22Rv1 (cell line): ENCODE measurements at regions not wholly inside any gene's neighbourhood (a gene's known extent, or its start where the extent isn't known, plus 50 kb on each side); places are given as distances from the start of the nearest gene placed in this dataset.

Source experiments
- H3K27ac ChIP-seq: fragments of 450-650 bp; 2 replicates; pipeline ENCODE4 v1.5.1; 2017
- ZFX ChIP-seq: fragments of 450-650 bp; IDR thresholded peaks from 2 replicates; pipeline ENCODE4 v1.6.1; 2017; ENCODE audit warnings: antibody characterized with exemption, borderline replicate concordance
- TF ChIP-seq, protein P1 (sequence below): fragments of 450-650 bp; IDR thresholded peaks from 2 replicates; pipeline ENCODE4 v1.5.1; 2017; ENCODE audit warnings: mild to moderate bottlenecking

DNA sequence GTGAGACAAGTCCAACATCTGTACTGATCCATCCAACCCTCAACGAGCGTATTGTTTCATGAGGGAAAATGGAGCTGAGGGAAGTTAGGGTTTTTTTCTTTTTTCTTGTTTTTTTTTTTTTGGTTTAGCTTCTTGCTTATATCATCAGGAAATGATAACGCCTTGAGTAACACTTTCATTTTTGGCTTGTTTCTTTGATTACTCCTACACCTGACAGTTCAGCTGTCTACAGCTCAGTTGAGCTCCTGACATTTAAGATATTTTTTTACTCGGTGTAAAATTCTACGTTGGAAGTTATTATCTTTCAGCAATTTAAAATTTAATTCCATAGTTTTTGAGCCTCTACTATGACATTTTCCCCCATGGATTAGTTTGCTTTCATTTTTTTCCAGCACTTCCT, 691.0 kb upstream of the HTR2C start:
- H3K27ac ChIP-seq, result no peak overlapping the region
- TF ChIP-seq, protein P1, sequence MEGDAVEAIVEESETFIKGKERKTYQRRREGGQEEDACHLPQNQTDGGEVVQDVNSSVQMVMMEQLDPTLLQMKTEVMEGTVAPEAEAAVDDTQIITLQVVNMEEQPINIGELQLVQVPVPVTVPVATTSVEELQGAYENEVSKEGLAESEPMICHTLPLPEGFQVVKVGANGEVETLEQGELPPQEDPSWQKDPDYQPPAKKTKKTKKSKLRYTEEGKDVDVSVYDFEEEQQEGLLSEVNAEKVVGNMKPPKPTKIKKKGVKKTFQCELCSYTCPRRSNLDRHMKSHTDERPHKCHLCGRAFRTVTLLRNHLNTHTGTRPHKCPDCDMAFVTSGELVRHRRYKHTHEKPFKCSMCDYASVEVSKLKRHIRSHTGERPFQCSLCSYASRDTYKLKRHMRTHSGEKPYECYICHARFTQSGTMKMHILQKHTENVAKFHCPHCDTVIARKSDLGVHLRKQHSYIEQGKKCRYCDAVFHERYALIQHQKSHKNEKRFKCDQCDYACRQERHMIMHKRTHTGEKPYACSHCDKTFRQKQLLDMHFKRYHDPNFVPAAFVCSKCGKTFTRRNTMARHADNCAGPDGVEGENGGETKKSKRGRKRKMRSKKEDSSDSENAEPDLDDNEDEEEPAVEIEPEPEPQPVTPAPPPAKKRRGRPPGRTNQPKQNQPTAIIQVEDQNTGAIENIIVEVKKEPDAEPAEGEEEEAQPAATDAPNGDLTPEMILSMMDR, result no peak
- TF ChIP-seq ZFX, result no peak

DNA sequence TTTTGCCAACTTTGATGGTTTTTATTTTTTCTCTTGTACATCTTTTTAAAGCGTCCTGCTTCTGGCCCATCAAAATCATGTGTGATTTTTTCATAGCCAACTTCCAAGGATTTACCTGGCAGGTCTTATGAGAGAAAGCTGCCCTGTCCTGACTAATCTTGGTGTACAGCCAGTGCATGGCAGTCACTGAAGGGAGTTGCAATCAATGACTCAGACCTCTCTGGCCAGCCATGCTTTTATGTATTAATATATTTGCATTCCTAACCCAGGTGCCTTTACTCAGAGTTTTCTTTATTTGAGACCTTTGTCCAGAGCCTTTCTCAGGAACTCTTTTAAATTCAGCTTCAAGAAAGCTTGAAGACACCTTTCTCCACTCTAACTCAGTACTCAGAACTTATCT, 691.5 kb upstream of the HTR2C start:
- H3K27ac ChIP-seq, result no peak overlapping the region
- no peak for TF ChIP-seq ZFX
- TF ChIP-seq, protein P1, result no peak

DNA sequence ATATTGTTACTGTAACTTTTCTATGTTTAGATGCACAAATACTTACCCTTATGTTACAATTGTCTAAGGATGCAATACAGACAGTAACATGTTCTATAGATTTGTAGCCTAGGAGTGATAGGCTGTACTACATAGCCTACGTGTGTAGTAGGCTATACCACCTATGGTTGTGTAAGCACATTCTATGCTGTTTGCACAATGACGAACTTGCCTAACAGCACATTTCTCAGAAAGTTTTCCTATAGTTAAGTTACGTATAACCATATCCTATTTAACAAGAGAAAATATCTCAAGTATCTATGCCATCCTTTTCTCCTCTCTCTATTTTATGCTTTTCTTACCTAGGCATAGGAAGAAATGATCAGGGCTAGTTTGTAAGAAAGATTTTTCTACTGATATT, 710.8 kb upstream of the HTR2C start:
- TF ChIP-seq, protein P1, result no peak
- TF ChIP-seq ZFX, result no peak
- H3K27ac ChIP-seq, result no peak overlapping the region

DNA sequence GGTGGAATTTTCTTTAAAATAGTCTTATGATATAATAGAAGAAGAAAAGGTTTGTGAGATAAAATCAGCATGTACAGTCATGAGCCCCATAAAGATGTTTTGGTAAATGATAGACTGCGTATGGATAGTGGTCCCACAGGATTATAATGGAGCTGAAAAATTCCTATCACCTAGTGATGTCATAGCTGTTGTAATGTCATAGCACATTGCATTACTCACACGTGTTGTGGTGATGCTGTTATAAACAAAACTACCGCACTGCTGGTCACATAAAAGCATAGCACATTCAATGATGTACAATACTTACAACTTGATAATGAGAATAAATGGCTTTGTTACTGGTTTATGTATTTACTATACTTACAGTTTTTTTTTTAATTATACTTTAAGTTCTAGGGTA, 715.2 kb upstream of the HTR2C start:
- no peak overlapping the region for H3K27ac ChIP-seq
- TF ChIP-seq, protein P1, result no peak
- no peak for TF ChIP-seq ZFX

DNA sequence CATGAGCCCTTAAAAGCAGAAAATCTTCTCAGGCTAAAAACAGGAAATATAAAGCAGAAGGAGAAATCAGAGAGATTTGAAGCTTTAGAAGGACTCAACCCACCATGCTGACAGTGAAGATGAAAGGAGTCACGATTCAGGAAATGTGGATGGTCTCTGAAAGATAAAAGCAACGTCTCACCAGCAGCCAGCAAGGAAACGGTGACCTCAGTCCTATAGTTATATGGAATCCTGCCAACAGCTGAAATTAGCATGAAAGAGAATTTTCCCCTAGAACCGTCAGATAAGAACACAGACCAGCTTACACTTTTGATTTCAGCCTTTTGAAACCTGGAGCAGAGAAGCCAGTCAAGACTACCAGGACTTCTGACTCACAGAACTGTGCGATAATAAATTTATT, 715.7 kb upstream of the HTR2C start:
- no peak overlapping the region for H3K27ac ChIP-seq
- TF ChIP-seq, protein P1, result no peak
- TF ChIP-seq ZFX, result no peak

DNA sequence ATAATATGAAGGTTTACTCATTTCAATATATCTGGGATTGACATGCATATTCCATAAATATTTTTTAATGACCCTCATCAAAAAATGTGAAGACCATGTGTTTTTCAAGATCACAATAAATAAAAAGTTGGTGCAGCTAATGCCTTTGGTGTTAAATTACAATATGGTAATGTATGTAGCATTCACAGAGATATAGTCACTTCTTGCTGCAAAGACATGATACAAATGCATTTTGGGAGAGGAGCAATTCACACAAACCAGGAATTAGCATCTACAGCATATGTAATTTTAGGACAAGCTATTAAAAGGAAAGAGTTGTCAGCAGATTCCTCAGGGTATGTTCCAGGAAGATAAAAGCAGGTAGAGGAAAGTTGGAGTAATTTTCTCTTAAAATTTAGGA, 734.5 kb upstream of the HTR2C start:
- TF ChIP-seq, protein P1, result no peak

DNA sequence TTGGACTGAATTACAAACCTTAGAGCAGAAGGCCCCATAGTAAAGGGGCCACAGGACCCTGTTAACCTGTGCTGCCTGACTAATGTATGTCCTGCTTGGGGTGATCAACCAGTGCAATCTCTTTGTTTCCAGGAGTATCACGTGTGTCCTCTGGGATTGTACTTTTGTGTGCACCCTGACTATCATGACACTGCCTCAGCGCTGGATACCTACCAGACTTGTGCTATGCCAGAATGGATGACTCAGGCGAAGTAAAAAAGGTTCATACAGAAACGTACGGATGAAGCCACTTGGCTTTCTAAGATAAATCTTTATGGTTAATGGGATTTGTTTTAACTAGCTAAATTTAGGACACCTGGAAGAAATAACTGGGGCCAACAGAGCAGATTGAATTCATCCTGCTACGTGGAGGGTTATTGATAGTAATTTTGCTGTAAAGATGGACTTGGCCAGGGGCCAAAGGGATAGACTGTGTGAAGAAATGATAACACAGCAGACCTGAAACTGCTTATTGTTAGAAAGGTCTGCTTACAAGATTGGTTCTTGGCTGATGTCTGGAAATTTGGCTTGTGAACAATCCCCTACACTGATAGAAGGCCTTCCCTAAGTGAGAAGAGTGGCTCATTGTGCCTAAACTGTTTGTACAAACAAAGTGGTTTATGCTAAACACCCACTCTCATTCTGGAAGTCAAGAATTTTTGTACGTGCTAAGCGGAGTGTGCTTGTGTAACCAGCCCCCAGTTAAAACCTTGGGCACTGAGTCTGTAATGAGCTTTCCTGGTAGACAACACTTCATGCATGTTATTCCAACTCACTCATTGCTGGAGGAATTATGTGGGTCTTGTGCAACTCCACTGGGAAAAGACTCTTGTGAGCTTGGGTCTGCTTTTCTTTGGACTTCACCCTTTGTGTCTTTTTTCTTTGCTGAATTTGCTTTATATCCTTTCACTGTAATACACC, 750.5 kb upstream of the HTR2C start:
- no peak overlapping the region for H3K27ac ChIP-seq
- TF ChIP-seq ZFX, result no peak

More for the DNA sequence above, 734.5 kb upstream of the HTR2C start:
- no peak overlapping the region for H3K27ac ChIP-seq

DNA sequence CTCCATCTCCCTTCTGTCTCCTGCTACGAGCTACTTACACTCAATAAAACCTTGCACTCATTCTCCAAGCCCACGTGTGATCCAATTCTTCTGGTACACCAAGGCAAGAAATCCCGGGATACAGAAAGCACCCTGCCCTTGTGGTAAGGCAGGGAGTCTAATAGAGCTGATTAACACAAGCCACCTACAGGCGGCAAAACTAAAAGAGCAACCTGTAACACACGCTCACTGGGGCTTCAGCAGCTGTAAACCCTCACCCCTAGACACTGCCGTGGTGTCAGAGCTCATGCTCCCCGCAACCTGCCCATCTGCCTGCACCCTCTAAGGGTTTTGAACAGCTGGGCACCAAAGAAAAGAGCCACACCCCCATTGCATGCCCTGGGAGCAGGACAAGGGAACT, 755.4 kb upstream of the HTR2C start:
- no peak overlapping the region for H3K27ac ChIP-seq
- no peak for TF ChIP-seq ZFX
- TF ChIP-seq, protein P1, result no peak
